HepG2 (cell line): ENCODE measurements at regions not wholly inside any gene's neighbourhood (a gene's known extent, or its start where the extent isn't known, plus 50 kb on each side); places are given as distances from the start of the nearest gene placed in this dataset.

ENCODE experiments used
- ATAC-seq: fragments of 200-7000 bp; cut with Tn5 transposase; 3 replicates; pipeline ENCODE4 v1.9.1; 2020; ENCODE audit warnings: mild to moderate bottlenecking, moderate library complexity
- BruUV-seq: library from RNA; stranded (reverse); fragments of 400-500 nt; replicated peaks from 2 replicates; lab custom pipeline; 2021; lab: Mats Ljungman, UMichigan
- CTCF ChIA-PET: fragments of 300-600 bp; formaldehyde crosslinking; extraction: SDS; loops from one replicate; lab custom pipeline; 2021; ENCODE audit warnings: low total read pairs, inconsistent platforms, low intra/inter-chr PET ratio; lab: Yijun Ruan, JAX
- POLR2A ChIA-PET: fragments of 350-600 bp; sonication (Branson Sonifier 250); formaldehyde crosslinking; loops from one replicate; lab custom pipeline; 2020; ENCODE audit warnings: antibody characterized with exemption, inconsistent platforms; lab: Yijun Ruan, JAX
- DNase-seq: peaks from one replicate; pipeline ENCODE4 v3.0.0-alpha.2; 2015; ENCODE audit warnings: low spot score
- FAIRE-seq: peaks from 3 replicates; lab custom pipeline; 2011; peaks lifted over from hg19 to GRCh38; lab: Jason Lieb, UNC
- H2AFZ ChIP-seq: one replicate; pipeline ENCODE4 v1.6.1; 2011; ENCODE audit warnings: low read length, inconsistent platforms
- H3K27ac ChIP-seq: fragments of 300-600 bp; 3 replicates; pipeline ENCODE4 v1.8.0; 2011; ENCODE audit warnings: mixed run types, mild to moderate bottlenecking, mixed read lengths, low read length, inconsistent platforms; ENCODE audit not compliant: insufficient read depth; ENCODE audit errors: extremely low read length
- H3K27me3 ChIP-seq, 2 experiments: fragments of 200-600 bp in 1 of 2; 2 replicates in 1 of 2; 3 replicates in 1 of 2; pipeline versions ENCODE4 v1.6.0 to v1.8.0; 2011; ENCODE audit warnings: low read length in 2 of 2, mild to moderate bottlenecking in 2 of 2, moderate library complexity in 2 of 2, inconsistent platforms in 1 of 2; ENCODE audit not compliant: insufficient read depth in 2 of 2, control insufficient read depth in 1 of 2
- H3K36me3 ChIP-seq, 2 experiments: fragments of 200-600 bp in 1 of 2; replicated peaks in 1 of 2; 2 replicates in 1 of 2; 3 replicates in 1 of 2; pipeline versions ENCODE4 v1.5.1 to v1.8.0; 2011; ENCODE audit warnings: low read length in 2 of 2, inconsistent platforms in 1 of 2; ENCODE audit not compliant: insufficient read depth in 2 of 2, control insufficient read depth in 1 of 2
- H3K4me1 ChIP-seq: 2 replicates; pipeline ENCODE4 v1.5.1; 2012; ENCODE audit warnings: low read length, inconsistent platforms; ENCODE audit not compliant: insufficient read depth
- H3K4me2 ChIP-seq: 2 replicates; pipeline ENCODE4 v1.6.0; 2011; ENCODE audit warnings: low read depth, low read length, inconsistent platforms
- H3K4me3 ChIP-seq, 3 experiments: fragments of 200-600 bp in 1 of 3; sonication (generic), shearing (Covaris generic) in 1 of 3; replicated peaks in 1 of 3; 2 replicates each; pipeline ENCODE4 v1.5.1; 2011 to 2016; ENCODE audit warnings: low read length in 3 of 3, inconsistent platforms in 2 of 3, low read depth in 2 of 3, mild to moderate bottlenecking in 2 of 3, control low read depth in 1 of 3, mixed read lengths in 1 of 3; ENCODE audit not compliant: insufficient read depth in 1 of 3
- H3K79me2 ChIP-seq: one replicate; pipeline ENCODE4 v1.6.1; 2011; ENCODE audit warnings: low read length, inconsistent platforms; ENCODE audit not compliant: insufficient read depth
- H3K9ac ChIP-seq: 2 replicates; pipeline ENCODE4 v1.6.0; 2011; ENCODE audit warnings: mild to moderate bottlenecking, low read depth, low read length, inconsistent platforms; ENCODE audit not compliant: insufficient read depth
- H3K9me3 ChIP-seq: 2 replicates; pipeline ENCODE4 v1.5.1; 2012; ENCODE audit warnings: mild to moderate bottlenecking, low read length
- H4K20me1 ChIP-seq: 2 replicates; pipeline ENCODE4 v1.6.0; 2011; ENCODE audit warnings: inconsistent platforms, mild to moderate bottlenecking, low read length, moderate library complexity; ENCODE audit not compliant: insufficient read depth
- AGO1 ChIP-seq: fragments of 200-400 bp; formaldehyde crosslinking; IDR thresholded peaks from 2 replicates; pipeline ENCODE4 v1.6.1; 2017; ENCODE audit warnings: mild to moderate bottlenecking, low read depth, low read length, moderate library complexity; ENCODE audit not compliant: poor library complexity, severe bottlenecking
- BCL6 ChIP-seq: IDR thresholded peaks from 2 replicates; pipeline ENCODE4 v1.6.1; 2016; ENCODE audit warnings: missing genetic modification reagents, missing compliant biosample characterization
- DMAP1 ChIP-seq: IDR thresholded peaks from 2 replicates; pipeline ENCODE4 v1.6.1; 2016
- GATA4 ChIP-seq: sonication (generic); IDR thresholded peaks from 2 replicates; pipeline ENCODE4 v1.6.1; 2016; ENCODE audit warnings: antibody characterized with exemption, low read depth, borderline replicate concordance
- GRHL1 ChIP-seq: sonication (generic); formaldehyde crosslinking; conservative IDR thresholded peaks from 2 replicates; pipeline ENCODE4 v1.8.0; 2022; ENCODE audit warnings: missing genetic modification reagents
- NFAT5 ChIP-seq: sonication (generic); formaldehyde crosslinking; IDR thresholded peaks from 2 replicates; pipeline ENCODE4 v1.4.0; 2020; ENCODE audit warnings: missing genetic modification reagents
- NFYB ChIP-seq: sonication (generic); formaldehyde crosslinking; IDR thresholded peaks from 2 replicates; pipeline ENCODE4 v1.4.0; 2020; ENCODE audit warnings: missing genetic modification reagents
- SCMH1 ChIP-seq: sonication (generic); formaldehyde crosslinking; IDR thresholded peaks from 2 replicates; pipeline ENCODE4 v1.9.0; 2021; ENCODE audit warnings: missing genetic modification reagents, mild to moderate bottlenecking, borderline replicate concordance
- ZFX ChIP-seq: sonication (generic); formaldehyde crosslinking; IDR thresholded peaks from 2 replicates; pipeline ENCODE4 v1.4.0; 2020; ENCODE audit warnings: mild to moderate bottlenecking, low read depth, missing genetic modification reagents, moderate library complexity
- ZNF597 ChIP-seq: sonication (generic); formaldehyde crosslinking; IDR thresholded peaks from 2 replicates; pipeline ENCODE4 v1.5.0; 2020; ENCODE audit warnings: missing genetic modification reagents
- ZNF687 ChIP-seq: sonication (generic); formaldehyde crosslinking; IDR thresholded peaks from 2 replicates; pipeline ENCODE4 v1.5.1; 2020; ENCODE audit warnings: mild to moderate bottlenecking, missing genetic modification reagents, moderate library complexity
- WGBS: methylation state at CpG from one replicate; pipeline ENCODE4 v1.1.6; 2017; ENCODE audit warnings: low lambda C conversion rate; 5-methylcytosine and 5-hydroxymethylcytosine counted together
- in situ Hi-C: cut with HindIII; loops from 2 replicates; pipeline ENCODE4 v1.10.0; 2017; ENCODE audit warnings: low pct_unique_long_range_greater_than_20kb; ENCODE audit not compliant: extremely low pct_ligation_motif_present
- intact Hi-C: fragments of 100-400 bp; cut with micrococcal nuclease; formaldehyde crosslinking; loops from one replicate; pipeline ENCODE4 v1.10.0; 2022; ENCODE audit not compliant: unreplicated experiment

- no peak for TF ChIP-seq AGO1
- TF ChIP-seq ZNF597 (CRISPR knock-in tag) = no peak
Observed at GRCh38 chr17:56739376-56739775, 94.3 kb downstream of the C17orf67 start (continued).

GRCh38 chr17:56739776-56740175 lies 93.9 kb downstream of the C17orf67 start:
- Histone ChIP-seq H3K4me3 (no peak overlapping the region), H3K9me3 (no peaks in the 10 kb centered on the region), H3K4me1 (no peaks in the 10 kb centered on the region), H3K36me3 (no peaks in the 10 kb centered on the region), H3K4me2 (no peak overlapping the region), H3K27me3 (peaks cover 0 to 30% of the 10 kb centered on the region in 2 experiments; a peak in 3 of 5 replicates), H3K9ac (no peak overlapping the region), H4K20me1 (no peaks in the 10 kb centered on the region), H3K27ac (no peak overlapping the region), H3K79me2 (no peaks in the 10 kb centered on the region), H2AFZ (no peak overlapping the region)
- POLR2A ChIA-PET = no interaction called here
- DNase-seq (no peak), ATAC-seq (no peak), FAIRE-seq (no peak)
- in situ Hi-C loops = no loop called here
- BruUV-seq = no TSS peak
- WGBS = 38% methylated on average over 6 of the region's 6 CpGs
- intact Hi-C loops = no loop called here
- CTCF ChIA-PET = no interaction called here
- TF ChIP-seq NFAT5 (CRISPR knock-in tag) (no peak), ZFX (no peak), NFYB (CRISPR knock-in tag) (no peak), GATA4 (no peak), DMAP1 (CRISPR knock-in tag) (no peak), SCMH1 (CRISPR knock-in tag) (no peak), ZNF687 (CRISPR knock-in tag) (no peak), BCL6 (CRISPR knock-in tag) (no peak), GRHL1 (CRISPR knock-in tag) (no peak)
